HepG2 (cell line): ENCODE measurements at regions not wholly inside any gene's neighbourhood (a gene's known extent, or its start where the extent isn't known, plus 50 kb on each side); places are given as distances from the start of the nearest gene placed in this dataset.

Experiments
- ATAC-seq: fragments of 200-7000 bp; cut with Tn5 transposase; 3 replicates; pipeline ENCODE4 v1.9.1; 2020; ENCODE audit warnings: mild to moderate bottlenecking, moderate library complexity
- BruUV-seq: library from RNA; stranded (reverse); fragments of 400-500 nt; replicated peaks from 2 replicates; lab custom pipeline; 2021; lab: Mats Ljungman, UMichigan
- CTCF ChIA-PET: fragments of 300-600 bp; formaldehyde crosslinking; extraction: SDS; loops from one replicate; lab custom pipeline; 2021; ENCODE audit warnings: low total read pairs, inconsistent platforms, low intra/inter-chr PET ratio; lab: Yijun Ruan, JAX
- POLR2A ChIA-PET: fragments of 350-600 bp; sonication (Branson Sonifier 250); formaldehyde crosslinking; loops from one replicate; lab custom pipeline; 2020; ENCODE audit warnings: antibody characterized with exemption, inconsistent platforms; lab: Yijun Ruan, JAX
- DNase-seq: peaks from one replicate; pipeline ENCODE4 v3.0.0-alpha.2; 2015; ENCODE audit warnings: low spot score
- FAIRE-seq: peaks from 3 replicates; lab custom pipeline; 2011; peaks lifted over from hg19 to GRCh38; lab: Jason Lieb, UNC
- H2AFZ ChIP-seq: one replicate; pipeline ENCODE4 v1.6.1; 2011; ENCODE audit warnings: low read length, inconsistent platforms
- H3K27ac ChIP-seq: fragments of 300-600 bp; 3 replicates; pipeline ENCODE4 v1.8.0; 2011; ENCODE audit warnings: mixed run types, mild to moderate bottlenecking, mixed read lengths, low read length, inconsistent platforms; ENCODE audit not compliant: insufficient read depth; ENCODE audit errors: extremely low read length
- H3K27me3 ChIP-seq, 2 experiments: fragments of 200-600 bp in 1 of 2; 2 replicates in 1 of 2; 3 replicates in 1 of 2; pipeline versions ENCODE4 v1.6.0 to v1.8.0; 2011; ENCODE audit warnings: low read length in 2 of 2, mild to moderate bottlenecking in 2 of 2, moderate library complexity in 2 of 2, inconsistent platforms in 1 of 2; ENCODE audit not compliant: insufficient read depth in 2 of 2, control insufficient read depth in 1 of 2
- H3K36me3 ChIP-seq, 2 experiments: fragments of 200-600 bp in 1 of 2; replicated peaks in 1 of 2; 2 replicates in 1 of 2; 3 replicates in 1 of 2; pipeline versions ENCODE4 v1.5.1 to v1.8.0; 2011; ENCODE audit warnings: low read length in 2 of 2, inconsistent platforms in 1 of 2; ENCODE audit not compliant: insufficient read depth in 2 of 2, control insufficient read depth in 1 of 2
- H3K4me1 ChIP-seq: 2 replicates; pipeline ENCODE4 v1.5.1; 2012; ENCODE audit warnings: low read length, inconsistent platforms; ENCODE audit not compliant: insufficient read depth
- H3K4me2 ChIP-seq: 2 replicates; pipeline ENCODE4 v1.6.0; 2011; ENCODE audit warnings: low read depth, low read length, inconsistent platforms
- H3K4me3 ChIP-seq, 3 experiments: fragments of 200-600 bp in 1 of 3; sonication (generic), shearing (Covaris generic) in 1 of 3; replicated peaks in 1 of 3; 2 replicates each; pipeline ENCODE4 v1.5.1; 2011 to 2016; ENCODE audit warnings: low read length in 3 of 3, inconsistent platforms in 2 of 3, low read depth in 2 of 3, mild to moderate bottlenecking in 2 of 3, control low read depth in 1 of 3, mixed read lengths in 1 of 3; ENCODE audit not compliant: insufficient read depth in 1 of 3
- H3K79me2 ChIP-seq: one replicate; pipeline ENCODE4 v1.6.1; 2011; ENCODE audit warnings: low read length, inconsistent platforms; ENCODE audit not compliant: insufficient read depth
- H3K9ac ChIP-seq: 2 replicates; pipeline ENCODE4 v1.6.0; 2011; ENCODE audit warnings: mild to moderate bottlenecking, low read depth, low read length, inconsistent platforms; ENCODE audit not compliant: insufficient read depth
- H3K9me3 ChIP-seq: 2 replicates; pipeline ENCODE4 v1.5.1; 2012; ENCODE audit warnings: mild to moderate bottlenecking, low read length
- H4K20me1 ChIP-seq: 2 replicates; pipeline ENCODE4 v1.6.0; 2011; ENCODE audit warnings: inconsistent platforms, mild to moderate bottlenecking, low read length, moderate library complexity; ENCODE audit not compliant: insufficient read depth
- BCL6 ChIP-seq: IDR thresholded peaks from 2 replicates; pipeline ENCODE4 v1.6.1; 2016; ENCODE audit warnings: missing genetic modification reagents, missing compliant biosample characterization
- CREB1 ChIP-seq, 2 experiments: fragments of 450-650 bp in 1 of 2; IDR thresholded peaks; 2 replicates each; pipeline ENCODE4 v1.6.1; 2016 to 2017; ENCODE audit warnings: control low read depth in 1 of 2, mild to moderate bottlenecking in 1 of 2, missing compliant biosample characterization in 1 of 2, missing genetic modification characterization in 1 of 2
- ESRRA ChIP-seq: sonication (generic); formaldehyde crosslinking; IDR thresholded peaks from 2 replicates; pipeline ENCODE4 v1.5.1; 2020; ENCODE audit warnings: mild to moderate bottlenecking, low read depth, missing genetic modification reagents
- GATAD2A ChIP-seq: IDR thresholded peaks from 2 replicates; pipeline ENCODE4 v1.6.1; 2016
- KMT2A ChIP-seq: sonication (generic); formaldehyde crosslinking; IDR thresholded peaks from 2 replicates; pipeline ENCODE4 v1.4.0; 2020; ENCODE audit warnings: missing genetic modification reagents
- PLRG1 ChIP-seq: fragments of 450-650 bp; conservative IDR thresholded peaks from 2 replicates; pipeline ENCODE4 v1.6.1; 2016
- RARA ChIP-seq: IDR thresholded peaks from 2 replicates; pipeline ENCODE4 v1.6.1; 2016; ENCODE audit warnings: missing genetic modification reagents, missing compliant biosample characterization
- REXO4 ChIP-seq: sonication (generic); formaldehyde crosslinking; IDR thresholded peaks from 2 replicates; pipeline ENCODE4 v1.8.0; 2022; ENCODE audit warnings: missing genetic modification reagents, mild to moderate bottlenecking, borderline replicate concordance
- SALL1 ChIP-seq: sonication (generic); formaldehyde crosslinking; IDR thresholded peaks from 2 replicates; pipeline ENCODE4 v1.8.0; 2022; ENCODE audit warnings: mild to moderate bottlenecking, missing genetic modification reagents
- SOX13 ChIP-seq, 3 experiments: fragments of 450-650 bp in 1 of 3; sonication (generic) in 1 of 3; formaldehyde crosslinking in 1 of 3; IDR thresholded peaks in 2 of 3; conservative IDR thresholded peaks in 1 of 3; 2 replicates each; pipeline versions ENCODE4 v1.5.0 to v1.6.1; 2016 to 2020; ENCODE audit warnings: antibody characterized with exemption in 1 of 3, mild to moderate bottlenecking in 1 of 3, missing compliant biosample characterization in 1 of 3, missing genetic modification reagents in 1 of 3, moderate library complexity in 1 of 3
- TBL1XR1 ChIP-seq: fragments of 150-350 bp; IDR thresholded peaks from 2 replicates; pipeline ENCODE4 v1.6.1; 2014; ENCODE audit warnings: borderline replicate concordance, low read length; ENCODE audit not compliant: partially characterized antibody
- YEATS2 ChIP-seq: sonication (generic); formaldehyde crosslinking; IDR thresholded peaks from 2 replicates; pipeline ENCODE4 v1.4.0; 2020; ENCODE audit warnings: missing genetic modification reagents, borderline replicate concordance
- ZNF383 ChIP-seq: sonication (generic); formaldehyde crosslinking; IDR thresholded peaks from 2 replicates; pipeline ENCODE4 v1.4.0; 2020; ENCODE audit warnings: missing genetic modification reagents, mild to moderate bottlenecking, borderline replicate concordance
- ZNF614 ChIP-seq: IDR thresholded peaks from 2 replicates; pipeline ENCODE4 v1.6.1; 2018; ENCODE audit warnings: missing biosample characterization, missing genetic modification reagents, inconsistent platforms, borderline replicate concordance
- ZNF687 ChIP-seq: sonication (generic); formaldehyde crosslinking; IDR thresholded peaks from 2 replicates; pipeline ENCODE4 v1.5.1; 2020; ENCODE audit warnings: mild to moderate bottlenecking, missing genetic modification reagents, moderate library complexity
- WGBS: methylation state at CpG from one replicate; pipeline ENCODE4 v1.1.6; 2017; ENCODE audit warnings: low lambda C conversion rate; 5-methylcytosine and 5-hydroxymethylcytosine counted together
- in situ Hi-C: cut with HindIII; loops from 2 replicates; pipeline ENCODE4 v1.10.0; 2017; ENCODE audit warnings: low pct_unique_long_range_greater_than_20kb; ENCODE audit not compliant: extremely low pct_ligation_motif_present
- intact Hi-C: fragments of 100-400 bp; cut with micrococcal nuclease; formaldehyde crosslinking; loops from one replicate; pipeline ENCODE4 v1.10.0; 2022; ENCODE audit not compliant: unreplicated experiment
- TF ChIP-seq, protein P1 (sequence below), 2 experiments: IDR thresholded peaks; 2 replicates each; pipeline ENCODE4 v1.6.1; 2011 to 2012; ENCODE audit warnings: low read length in 2 of 2, borderline replicate concordance in 1 of 2, low read depth in 1 of 2, mild to moderate bottlenecking in 1 of 2, moderate library complexity in 1 of 2

DNA sequence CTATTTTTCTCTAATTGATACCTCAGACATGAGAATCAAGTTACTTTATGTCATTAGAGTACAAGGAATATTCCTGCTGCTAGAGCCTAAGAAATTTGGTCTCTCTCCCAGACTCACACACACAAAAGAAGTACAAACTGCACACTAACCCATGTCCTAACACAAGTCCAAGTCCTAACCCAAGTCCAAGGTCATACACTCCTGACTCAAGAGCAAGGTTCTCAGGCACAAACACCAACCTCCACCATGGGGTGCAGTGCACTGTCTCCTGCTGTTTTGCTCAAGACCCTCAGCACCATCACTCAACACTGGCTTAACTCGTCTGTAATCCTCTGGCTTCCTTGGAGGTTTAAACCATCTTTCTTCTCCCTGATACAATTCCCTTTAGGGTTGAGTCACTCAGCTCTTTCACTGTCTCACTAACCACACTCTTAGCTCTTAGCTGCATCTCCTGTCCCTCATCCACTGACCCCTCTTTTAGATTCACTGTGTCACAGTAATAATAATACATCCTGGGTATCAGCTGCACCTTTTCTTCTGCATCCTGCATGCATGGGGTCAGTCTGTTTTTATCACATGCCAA is 129.8 kb downstream of the BCL2L11 start:
- 80% methylated on average over 1 of the region's 1 CpG for WGBS
- H3K36me3 ChIP-seq, result peaks cover 0 to 2% of the 10 kb centered on the region in 2 experiments; a peak in 2 of 5 replicates
- H3K9me3 ChIP-seq, result no peaks in the 10 kb centered on the region
- in situ Hi-C loops, result no loop called here
- ATAC-seq (no peak; the same call in 2 of the 3 replicates), FAIRE-seq (peak; percentile 15), DNase-seq (peak; percentile 40)
- H3K4me3 ChIP-seq, result no peak overlapping the region
- H3K79me2 ChIP-seq, result no peaks in the 10 kb centered on the region
- H3K4me2 ChIP-seq, result no peak overlapping the region
- intact Hi-C loops, result no loop called here
- CTCF ChIA-PET, result no interaction called here
- H3K9ac ChIP-seq, result no peak overlapping the region
- no peaks in the 10 kb centered on the region for H3K27me3 ChIP-seq
- H4K20me1 ChIP-seq, result peaks cover 5% of the 10 kb centered on the region; the same call in 1 of the 2 replicates
- no TSS peak for BruUV-seq
- no peak overlapping the region for H3K27ac ChIP-seq
- POLR2A ChIA-PET, result no interaction called here
- no peak overlapping the region for H2AFZ ChIP-seq
- H3K4me1 ChIP-seq, result peaks cover 29% of the 10 kb centered on the region
- TF ChIP-seq SOX13 (IDR thresholded peaks at IDR 0.05) (no peak), SOX13 (CRISPR knock-in tag; conservative IDR thresholded peaks at IDR 0.05 in 1 of 2, IDR thresholded peaks at IDR 0.05 in 1 of 2) (peak in 1 of 2 experiments; percentile 27; a peak in 1 of 4 replicates), BCL6 (CRISPR knock-in tag) (peak; percentile 52), TBL1XR1 (peak; percentile 85), KMT2A (CRISPR knock-in tag) (no peak), YEATS2 (no peak), CREB1 (IDR thresholded peaks at IDR 0.05) (no peak), CREB1 (CRISPR knock-in tag; IDR thresholded peaks at IDR 0.05) (no peak), ZNF614 (CRISPR knock-in tag) (peak; percentile 19; the same call in 1 of the 2 replicates), ZNF383 (CRISPR knock-in tag) (no peak), RARA (peak; percentile 82), SALL1 (CRISPR knock-in tag) (peak; percentile 37; the same call in 1 of the 2 replicates), ESRRA (0 out of 2 replicates have a peak, but pooled peaks have one; percentile 63), GATAD2A (0 out of 2 replicates have a peak, but pooled peaks have one; percentile 15), PLRG1 (no peak), ZNF687 (CRISPR knock-in tag) (no peak), REXO4 (CRISPR knock-in tag) (no peak)
- TF ChIP-seq, protein P1, sequence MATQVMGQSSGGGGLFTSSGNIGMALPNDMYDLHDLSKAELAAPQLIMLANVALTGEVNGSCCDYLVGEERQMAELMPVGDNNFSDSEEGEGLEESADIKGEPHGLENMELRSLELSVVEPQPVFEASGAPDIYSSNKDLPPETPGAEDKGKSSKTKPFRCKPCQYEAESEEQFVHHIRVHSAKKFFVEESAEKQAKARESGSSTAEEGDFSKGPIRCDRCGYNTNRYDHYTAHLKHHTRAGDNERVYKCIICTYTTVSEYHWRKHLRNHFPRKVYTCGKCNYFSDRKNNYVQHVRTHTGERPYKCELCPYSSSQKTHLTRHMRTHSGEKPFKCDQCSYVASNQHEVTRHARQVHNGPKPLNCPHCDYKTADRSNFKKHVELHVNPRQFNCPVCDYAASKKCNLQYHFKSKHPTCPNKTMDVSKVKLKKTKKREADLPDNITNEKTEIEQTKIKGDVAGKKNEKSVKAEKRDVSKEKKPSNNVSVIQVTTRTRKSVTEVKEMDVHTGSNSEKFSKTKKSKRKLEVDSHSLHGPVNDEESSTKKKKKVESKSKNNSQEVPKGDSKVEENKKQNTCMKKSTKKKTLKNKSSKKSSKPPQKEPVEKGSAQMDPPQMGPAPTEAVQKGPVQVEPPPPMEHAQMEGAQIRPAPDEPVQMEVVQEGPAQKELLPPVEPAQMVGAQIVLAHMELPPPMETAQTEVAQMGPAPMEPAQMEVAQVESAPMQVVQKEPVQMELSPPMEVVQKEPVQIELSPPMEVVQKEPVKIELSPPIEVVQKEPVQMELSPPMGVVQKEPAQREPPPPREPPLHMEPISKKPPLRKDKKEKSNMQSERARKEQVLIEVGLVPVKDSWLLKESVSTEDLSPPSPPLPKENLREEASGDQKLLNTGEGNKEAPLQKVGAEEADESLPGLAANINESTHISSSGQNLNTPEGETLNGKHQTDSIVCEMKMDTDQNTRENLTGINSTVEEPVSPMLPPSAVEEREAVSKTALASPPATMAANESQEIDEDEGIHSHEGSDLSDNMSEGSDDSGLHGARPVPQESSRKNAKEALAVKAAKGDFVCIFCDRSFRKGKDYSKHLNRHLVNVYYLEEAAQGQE (IDR thresholded peaks at IDR 0.05; ENCODE audit: borderline replicate concordance in 1 of 2, low read depth in 1 of 2, low read length in 2 of 2), result peak in 1 of 2 experiments; percentile 18; a peak in 1 of 4 replicates
